ENCODE measurements at regions not wholly inside any gene's neighbourhood (a gene's known extent, or its start where the extent isn't known, plus 50 kb on each side); places are given as distances from the start of the nearest gene placed in this dataset.

DNA sequence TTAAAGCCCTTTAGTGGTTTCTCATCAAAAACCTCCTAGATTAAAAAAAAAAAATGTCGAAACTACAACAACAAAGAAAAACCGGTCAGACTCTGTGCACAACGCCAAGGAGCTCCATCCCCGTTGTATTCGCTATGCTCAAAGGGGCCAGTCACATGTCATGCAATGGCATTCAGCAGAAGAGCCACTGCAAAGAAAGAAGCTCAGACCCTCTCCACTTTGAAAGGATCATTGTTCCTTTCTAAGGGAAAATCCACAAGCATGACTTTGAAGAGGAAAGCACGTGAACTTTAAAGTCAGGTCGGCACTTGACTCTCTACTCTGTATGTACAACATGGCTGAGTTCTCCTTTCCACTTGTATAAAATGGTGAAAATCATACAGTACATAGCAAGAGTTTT, 655.6 kb downstream of the ETS1 start:
- TF ChIP-seq EZH2 (IDR thresholded peaks at IDR 0.05; ENCODE audit: insufficient read depth, low read length) (no peak), CTCF (IDR thresholded peaks at IDR 0.05; ENCODE audit: insufficient read depth, low read depth, low read length) (no peak)
- no peak overlapping the region for H3K27ac Mint-ChIP-seq (ENCODE audit: unreplicated experiment)
- no peak overlapping the region for H3K4me3 Mint-ChIP-seq (ENCODE audit: unreplicated experiment)
- Histone ChIP-seq H3K79me2 (ENCODE audit: insufficient read depth, low read length) (no peaks in the 10 kb centered on the region), H3K36me3 (ENCODE audit: insufficient read depth, low read length) (no peaks in the 10 kb centered on the region), H2AFZ (ENCODE audit: low read depth, low read length) (no peak overlapping the region), H3K4me1 (ENCODE audit: insufficient read depth, low read length) (no peaks in the 10 kb centered on the region), H3K9ac (ENCODE audit: low read length) (no peak overlapping the region), H3K9me3 (ENCODE audit: insufficient read depth, low read depth, low read length) (no peaks in the 10 kb centered on the region), H4K20me1 (ENCODE audit: insufficient read depth, low read length) (no peaks in the 10 kb centered on the region), H3K27ac (ENCODE audit: low read depth, low read length) (no peak overlapping the region), H3K4me2 (ENCODE audit: low read length) (no peak overlapping the region), H3K27me3 (ENCODE audit: insufficient read depth, low read length) (no peaks in the 10 kb centered on the region), H3K4me3 (ENCODE audit: insufficient read depth, low read depth, low read length) (no peak overlapping the region)
- no peaks in the 10 kb centered on the region for H3K27me3 Mint-ChIP-seq (ENCODE audit: low read depth, unreplicated experiment)
- H3K36me3 Mint-ChIP-seq (ENCODE audit: low read depth, unreplicated experiment) = no peaks in the 10 kb centered on the region
- no peaks in the 10 kb centered on the region for H3K4me1 Mint-ChIP-seq (ENCODE audit: low read depth, unreplicated experiment)
- no peaks in the 10 kb centered on the region for H3K9me3 Mint-ChIP-seq (ENCODE audit: unreplicated experiment)
- no peak for FAIRE-seq
- no peak for DNase-seq (ENCODE audit: low read depth)

DNA sequence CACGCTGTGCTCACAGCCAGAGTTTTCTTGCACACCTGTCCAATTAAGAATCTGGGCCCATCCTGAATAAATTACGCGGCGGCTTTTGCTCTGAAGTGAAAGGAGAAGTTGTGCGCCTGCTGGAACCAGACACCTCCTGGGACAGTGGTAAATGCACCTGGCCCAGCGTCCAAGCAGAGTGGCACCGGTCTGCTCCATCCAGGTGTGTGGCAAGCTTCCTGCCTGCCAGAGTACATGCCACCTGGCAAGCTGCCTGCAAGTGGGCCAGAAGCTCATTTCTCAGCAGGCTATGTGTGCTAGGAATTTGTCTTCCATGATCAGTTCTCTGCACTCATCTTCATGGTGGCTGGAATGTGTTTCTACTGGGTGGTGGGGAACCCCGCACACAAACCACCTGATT, 660.6 kb downstream of the ETS1 start:
- Histone ChIP-seq H3K79me2 (ENCODE audit: insufficient read depth, low read length) (no peaks in the 10 kb centered on the region), H3K4me2 (ENCODE audit: low read length) (no peak overlapping the region), H3K9ac (ENCODE audit: low read length) (no peak overlapping the region), H3K27me3 (ENCODE audit: insufficient read depth, low read length) (no peaks in the 10 kb centered on the region), H3K9me3 (ENCODE audit: insufficient read depth, low read depth, low read length) (no peaks in the 10 kb centered on the region), H3K27ac (ENCODE audit: low read depth, low read length) (no peak overlapping the region), H4K20me1 (ENCODE audit: insufficient read depth, low read length) (no peaks in the 10 kb centered on the region), H3K36me3 (ENCODE audit: insufficient read depth, low read length) (no peaks in the 10 kb centered on the region), H3K4me3 (ENCODE audit: insufficient read depth, low read depth, low read length) (no peak overlapping the region), H3K4me1 (ENCODE audit: insufficient read depth, low read length) (no peaks in the 10 kb centered on the region), H2AFZ (ENCODE audit: low read depth, low read length) (no peak overlapping the region)
- Mint-ChIP-seq H3K36me3 (ENCODE audit: low read depth, unreplicated experiment) (no peaks in the 10 kb centered on the region), H3K27ac (ENCODE audit: unreplicated experiment) (no peak overlapping the region), H3K9me3 (ENCODE audit: unreplicated experiment) (peaks cover 2% of the 10 kb centered on the region), H3K4me3 (ENCODE audit: unreplicated experiment) (no peak overlapping the region), H3K27me3 (ENCODE audit: low read depth, unreplicated experiment) (no peaks in the 10 kb centered on the region), H3K4me1 (ENCODE audit: low read depth, unreplicated experiment) (peaks cover 20% of the 10 kb centered on the region)
- FAIRE-seq (no peak), DNase-seq (ENCODE audit: low read depth) (no peak)
- TF ChIP-seq CTCF (IDR thresholded peaks at IDR 0.05; ENCODE audit: insufficient read depth, low read depth, low read length) (no peak), EZH2 (IDR thresholded peaks at IDR 0.05; ENCODE audit: insufficient read depth, low read length) (no peak)

GRCh38 chr11:127925475-127925874, 661.9 kb downstream of the ETS1 start:
- no peak overlapping the region for H3K9ac ChIP-seq (ENCODE audit: low read length)
- FAIRE-seq = no peak
- no peak overlapping the region for H3K27ac ChIP-seq (ENCODE audit: low read depth, low read length)
- H3K27me3 Mint-ChIP-seq (ENCODE audit: low read depth, unreplicated experiment) = no peaks in the 10 kb centered on the region
- H3K9me3 ChIP-seq (ENCODE audit: insufficient read depth, low read depth, low read length) = no peaks in the 10 kb centered on the region
- H3K4me1 Mint-ChIP-seq (ENCODE audit: low read depth, unreplicated experiment) = peaks cover 25% of the 10 kb centered on the region
- TF ChIP-seq CTCF (IDR thresholded peaks at IDR 0.05; ENCODE audit: insufficient read depth, low read depth, low read length) = no peak
- H3K36me3 Mint-ChIP-seq (ENCODE audit: low read depth, unreplicated experiment) = no peaks in the 10 kb centered on the region
- no peaks in the 10 kb centered on the region for H3K4me1 ChIP-seq (ENCODE audit: insufficient read depth, low read length)
- H2AFZ ChIP-seq (ENCODE audit: low read depth, low read length) = no peak overlapping the region
- no peak overlapping the region for H3K4me2 ChIP-seq (ENCODE audit: low read length)
- H3K4me3 Mint-ChIP-seq (ENCODE audit: unreplicated experiment) = no peak overlapping the region
- no peaks in the 10 kb centered on the region for H3K27me3 ChIP-seq (ENCODE audit: insufficient read depth, low read length)
- peak; percentile 52 for DNase-seq (ENCODE audit: low read depth)
- no peak overlapping the region for H3K4me3 ChIP-seq (ENCODE audit: insufficient read depth, low read depth, low read length)
- H3K36me3 ChIP-seq (ENCODE audit: insufficient read depth, low read length) = no peaks in the 10 kb centered on the region
- peaks cover 4% of the 10 kb centered on the region for H3K9me3 Mint-ChIP-seq (ENCODE audit: unreplicated experiment)
- H3K79me2 ChIP-seq (ENCODE audit: insufficient read depth, low read length) = no peaks in the 10 kb centered on the region
- H4K20me1 ChIP-seq (ENCODE audit: insufficient read depth, low read length) = no peaks in the 10 kb centered on the region
- peak overlapping the region; percentile 87 for H3K27ac Mint-ChIP-seq (ENCODE audit: unreplicated experiment)

All from astrocyte (in vitro differentiated cells and primary cell).